ENCODE measurements at regions not wholly inside any gene's neighbourhood (a gene's known extent, or its start where the extent isn't known, plus 50 kb on each side); places are given as distances from the start of the nearest gene placed in this dataset.
A peak's percentile ranks its signal among the peaks of the same experiment; 100 is the strongest.

DNA sequence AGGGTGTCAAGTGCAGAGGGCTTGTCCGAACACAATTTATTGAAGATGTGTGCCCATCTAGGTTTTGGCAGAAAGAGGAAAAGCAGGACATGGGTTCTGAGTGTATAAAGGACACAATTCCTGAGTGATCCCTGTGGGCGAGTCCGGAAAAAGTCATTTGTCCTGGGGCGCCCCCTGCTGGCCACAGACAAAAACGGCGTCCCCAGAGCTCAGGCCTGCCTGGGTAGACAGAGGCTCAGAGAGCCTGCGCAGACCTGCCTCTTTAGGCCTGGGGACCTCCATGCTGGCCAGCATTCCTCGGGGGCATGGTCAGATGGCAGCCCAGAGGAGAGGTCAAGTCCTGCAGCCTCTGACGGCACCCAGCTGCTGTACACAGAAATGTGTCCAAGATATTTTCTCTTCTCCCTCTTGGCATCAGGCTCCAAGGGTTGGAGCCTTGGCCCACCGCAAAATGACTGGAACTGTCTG is 65.5 kb upstream of the LRP8 start:
- TF ChIP-seq, protein P1, sequence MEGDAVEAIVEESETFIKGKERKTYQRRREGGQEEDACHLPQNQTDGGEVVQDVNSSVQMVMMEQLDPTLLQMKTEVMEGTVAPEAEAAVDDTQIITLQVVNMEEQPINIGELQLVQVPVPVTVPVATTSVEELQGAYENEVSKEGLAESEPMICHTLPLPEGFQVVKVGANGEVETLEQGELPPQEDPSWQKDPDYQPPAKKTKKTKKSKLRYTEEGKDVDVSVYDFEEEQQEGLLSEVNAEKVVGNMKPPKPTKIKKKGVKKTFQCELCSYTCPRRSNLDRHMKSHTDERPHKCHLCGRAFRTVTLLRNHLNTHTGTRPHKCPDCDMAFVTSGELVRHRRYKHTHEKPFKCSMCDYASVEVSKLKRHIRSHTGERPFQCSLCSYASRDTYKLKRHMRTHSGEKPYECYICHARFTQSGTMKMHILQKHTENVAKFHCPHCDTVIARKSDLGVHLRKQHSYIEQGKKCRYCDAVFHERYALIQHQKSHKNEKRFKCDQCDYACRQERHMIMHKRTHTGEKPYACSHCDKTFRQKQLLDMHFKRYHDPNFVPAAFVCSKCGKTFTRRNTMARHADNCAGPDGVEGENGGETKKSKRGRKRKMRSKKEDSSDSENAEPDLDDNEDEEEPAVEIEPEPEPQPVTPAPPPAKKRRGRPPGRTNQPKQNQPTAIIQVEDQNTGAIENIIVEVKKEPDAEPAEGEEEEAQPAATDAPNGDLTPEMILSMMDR (IDR thresholded peaks at IDR 0.05; ENCODE audit: low read depth, low read length, poor library complexity, severe bottlenecking) = peak; percentile 92
- no peak for TF ChIP-seq EZH2phosphoT487 (IDR thresholded peaks at IDR 0.05; ENCODE audit: borderline replicate concordance, low read length)

Data from DOHH2 (cell line).